ENCODE measurements at regions not wholly inside any gene's neighbourhood (a gene's known extent, or its start where the extent isn't known, plus 50 kb on each side); places are given as distances from the start of the nearest gene placed in this dataset.
"Not testable (repeated sequence)": the region's sequence is repeated elsewhere in the genome, so short reads cannot be mapped to it uniquely, and the experiment has no call there.

- no peaks in the 10 kb centered on the region for H3K4me1 ChIP-seq
- intact Hi-C loops (cut with DNase I; ENCODE audit: low total_unique reads), result no loop called here
- H3K27me3 ChIP-seq, result no peaks in the 10 kb centered on the region
- H3K4me3 ChIP-seq, result no peak overlapping the region
- no peak overlapping the region for H3K27ac ChIP-seq
- DNase-seq, result no peak
- TF ChIP-seq CTCF (IDR thresholded peaks at IDR 0.05), result no peak
- H3K9me3 ChIP-seq, result no peaks in the 10 kb centered on the region
- H3K36me3 ChIP-seq, result peaks cover 27 to 52% (median 45%) of the 10 kb centered on the region in 3 donors
Measured at GRCh38 chr6:144466716-144467115, 181.6 kb downstream of the UTRN start.

GRCh38 chr6:144467172-144467762 lies 182.1 kb downstream of the UTRN start:
- no peaks in the 10 kb centered on the region for H3K27me3 ChIP-seq
- no peak for TF ChIP-seq CTCF (IDR thresholded peaks at IDR 0.05)
- H3K4me1 ChIP-seq, result no peaks in the 10 kb centered on the region
- H3K27ac ChIP-seq, result no peak overlapping the region
- no peaks in the 10 kb centered on the region for H3K9me3 ChIP-seq
- H3K36me3 ChIP-seq, result peaks cover 22 to 46% (median 39%) of the 10 kb centered on the region in 3 donors
- H3K4me3 ChIP-seq, result no peak overlapping the region
- no peak for DNase-seq
- intact Hi-C loops (cut with DNase I; ENCODE audit: low total_unique reads), result no loop called here

- DNase-seq, result no peak
- Histone ChIP-seq H3K4me3 (no peak overlapping the region), H3K4me1 (no peaks in the 10 kb centered on the region), H3K27me3 (no peaks in the 10 kb centered on the region), H3K27ac (no peak overlapping the region), H3K36me3 (peaks cover 16 to 40% (median 33%) of the 10 kb centered on the region in 3 donors), H3K9me3 (no peaks in the 10 kb centered on the region)
- intact Hi-C loops (cut with DNase I; ENCODE audit: low total_unique reads), result no loop called here
- TF ChIP-seq CTCF (IDR thresholded peaks at IDR 0.05), result no peak
Measured at GRCh38 chr6:144467921-144468320, 182.8 kb downstream of the UTRN start.

GRCh38 chr6:144468709-144469108 lies 183.6 kb downstream of the UTRN start:
- Histone ChIP-seq H3K36me3 (peaks cover 11 to 35% (median 25%) of the 10 kb centered on the region in 3 donors), H3K27me3 (no peaks in the 10 kb centered on the region), H3K4me1 (no peaks in the 10 kb centered on the region), H3K9me3 (no peaks in the 10 kb centered on the region), H3K27ac (no peak overlapping the region), H3K4me3 (no peak overlapping the region)
- intact Hi-C loops (cut with DNase I; ENCODE audit: low total_unique reads), result no loop called here
- no peak for TF ChIP-seq CTCF (IDR thresholded peaks at IDR 0.05)
- no peak for DNase-seq

GRCh38 chr6:144469144-144469575 lies 184.0 kb downstream of the UTRN start:
- peaks cover 13 to 35% (median 23%) of the 10 kb centered on the region in 3 donors for H3K36me3 ChIP-seq
- TF ChIP-seq CTCF (IDR thresholded peaks at IDR 0.05), result no peak
- H3K27ac ChIP-seq, result no peak overlapping the region
- no peaks in the 10 kb centered on the region for H3K4me1 ChIP-seq
- no peaks in the 10 kb centered on the region for H3K9me3 ChIP-seq
- intact Hi-C loops (cut with DNase I; ENCODE audit: low total_unique reads), result no loop called here
- no peak for DNase-seq
- H3K27me3 ChIP-seq, result no peaks in the 10 kb centered on the region
- no peak overlapping the region for H3K4me3 ChIP-seq

GRCh38 chr6:144470201-144470600 lies 185.1 kb downstream of the UTRN start:
- intact Hi-C loops (cut with DNase I; ENCODE audit: low total_unique reads); H3K4me1 ChIP-seq; H3K9me3 ChIP-seq; H3K27me3 ChIP-seq; H3K4me3 ChIP-seq; DNase-seq; H3K27ac ChIP-seq: not testable (repeated sequence)
- H3K36me3 ChIP-seq, result peaks cover 11 to 35% (median 23%) of the 10 kb centered on the region in 3 donors

Data from tibial artery (tissue), 4 donors.